SH-SY5Y (cell line): ENCODE measurements at regions not wholly inside any gene's neighbourhood (a gene's known extent, or its start where the extent isn't known, plus 50 kb on each side); places are given as distances from the start of the nearest gene placed in this dataset.

Experiments used
- GATA2 ChIP-seq: IDR thresholded peaks from 2 replicates; pipeline ENCODE4 v1.6.1; 2011; ENCODE audit warnings: mild to moderate bottlenecking, low read depth, low read length
- GATA3 ChIP-seq: IDR thresholded peaks from 2 replicates; pipeline ENCODE4 v1.6.1; 2011; ENCODE audit warnings: low read depth, mild to moderate bottlenecking, low read length, moderate library complexity

- TF ChIP-seq GATA3, result no peak
- TF ChIP-seq GATA2, result no peak
These were observed 315.5 kb downstream of the RPS24 start for GRCh38 chr10:78349165-78349516.
